ENCODE measurements at regions not wholly inside any gene's neighbourhood (a gene's known extent, or its start where the extent isn't known, plus 50 kb on each side); places are given as distances from the start of the nearest gene placed in this dataset.

- ChIA-PET POLR2A (no interaction called here), CTCF (no interaction called here)
- H3K79me2 ChIP-seq (ENCODE audit: insufficient read depth): no peaks in the 10 kb centered on the region
- TF ChIP-seq ELF1 (IDR thresholded peaks at IDR 0.05) (no peak), EZH2phosphoT487 (IDR thresholded peaks at IDR 0.05; ENCODE audit: borderline replicate concordance, low read depth) (no peak), FOSL2 (IDR thresholded peaks at IDR 0.05; ENCODE audit: borderline replicate concordance, low read depth) (no peak), USF2 (IDR thresholded peaks at IDR 0.05; ENCODE audit: borderline replicate concordance, low read depth, low read length) (no peak), YY1 (IDR thresholded peaks at IDR 0.05; ENCODE audit: low read depth) (no peak), IRF3 (IDR thresholded peaks at IDR 0.05; ENCODE audit: low read depth, low read length) (no peak), RXRA (IDR thresholded peaks at IDR 0.05; ENCODE audit: borderline replicate concordance, low read depth) (no peak), GABPA (IDR thresholded peaks at IDR 0.05; ENCODE audit: low read depth) (no peak)
- H3K27me3 ChIP-seq (ENCODE audit: insufficient read depth): no peaks in the 10 kb centered on the region
- H3K9ac ChIP-seq: no peak overlapping the region
- no peaks in the 10 kb centered on the region for H3K36me3 ChIP-seq (replicated peaks in 1 of 2; ENCODE audit: control insufficient read depth in 1 of 2, insufficient read depth in 2 of 2, low read length in 1 of 2)
- H3K4me3 ChIP-seq (ENCODE audit: low read depth in 2 of 2, low read length in 1 of 2): no peak overlapping the region
- peaks cover 0 to 18% of the 10 kb centered on the region in 2 experiments; a peak in 2 of 4 replicates for H3K4me1 ChIP-seq (ENCODE audit: control insufficient read depth in 1 of 2, insufficient read depth in 2 of 2, low read depth in 1 of 2, low read length in 1 of 2)
- H3K9me3 ChIP-seq: no peaks in the 10 kb centered on the region
- DNase-seq: no peak
- no peaks in the 10 kb centered on the region for H3K9me2 ChIP-seq
- no peak overlapping the region for H2AFZ ChIP-seq (ENCODE audit: low read depth)
- H4K20me1 ChIP-seq (ENCODE audit: insufficient read depth): no peaks in the 10 kb centered on the region
- H3F3A ChIP-seq (replicated peaks; ENCODE audit: insufficient read depth): no peaks in the 10 kb centered on the region
- WGBS (ENCODE audit: low lambda C conversion rate): 93% methylated on average over 5 of the region's 5 CpGs
- H3K27ac ChIP-seq (ENCODE audit: low read depth in 2 of 2, low read length in 1 of 2): no peak overlapping the region
- no peak overlapping the region for H3K4me2 ChIP-seq
Measured at GRCh38 chr2:223199531-223200515, 147.8 kb downstream of the KCNE4 start.

- no peak for DNase-seq
- TF ChIP-seq CHD2 (IDR thresholded peaks at IDR 0.05; ENCODE audit: low read length, partially characterized antibody) (no peak), FOXJ3 (CRISPR knock-in tag; IDR thresholded peaks at IDR 0.05) (no peak), NRF1 (IDR thresholded peaks at IDR 0.05; ENCODE audit: low read depth, low read length) (no peak), TAF1 (IDR thresholded peaks at IDR 0.05; ENCODE audit: borderline replicate concordance, low read depth, low read length) (no peak), MAX (IDR thresholded peaks at IDR 0.05; ENCODE audit: low read depth) (0 out of 2 replicates have a peak, but pooled peaks have one; percentile 18), JUND (IDR thresholded peaks at IDR 0.05) (0 out of 2 replicates have a peak, but pooled peaks have one; percentile 29), TCF12 (IDR thresholded peaks at IDR 0.05) (no peak; the same call in 1 of the 2 replicates), PBX3 (IDR thresholded peaks at IDR 0.05) (peak; percentile 73), FOSL2 (IDR thresholded peaks at IDR 0.05; ENCODE audit: borderline replicate concordance, low read depth) (peak; percentile 50; the same call in 1 of the 2 replicates)
- H3K27me3 ChIP-seq (ENCODE audit: insufficient read depth): no peaks in the 10 kb centered on the region
- no peaks in the 10 kb centered on the region for H3K9me2 ChIP-seq
- H3K36me3 ChIP-seq (replicated peaks in 1 of 2; ENCODE audit: control insufficient read depth in 1 of 2, insufficient read depth in 2 of 2, low read length in 1 of 2): no peaks in the 10 kb centered on the region
- POLR2A ChIA-PET: no interaction called here
- peaks cover 0 to 13% of the 10 kb centered on the region in 2 experiments; a peak in 2 of 4 replicates for H3K4me1 ChIP-seq (ENCODE audit: control insufficient read depth in 1 of 2, insufficient read depth in 2 of 2, low read depth in 1 of 2, low read length in 1 of 2)
- H4K20me1 ChIP-seq (ENCODE audit: insufficient read depth): no peaks in the 10 kb centered on the region
- H3K9me3 ChIP-seq: no peaks in the 10 kb centered on the region
- CTCF ChIA-PET: no interaction called here
- 65% methylated on average over 4 of the region's 4 CpGs for WGBS (ENCODE audit: low lambda C conversion rate)
- H3K79me2 ChIP-seq (ENCODE audit: insufficient read depth): no peaks in the 10 kb centered on the region
- H3K9ac ChIP-seq: peak overlapping the region; percentile 8; the same call in 1 of the 2 replicates
- H3K27ac ChIP-seq (ENCODE audit: low read depth in 2 of 2, low read length in 1 of 2): peak overlapping the region; percentile 34 to 43; a peak in 3 of 4 replicates
- no peak overlapping the region for H3K4me3 ChIP-seq (ENCODE audit: low read depth in 2 of 2, low read length in 1 of 2)
- H3F3A ChIP-seq (replicated peaks; ENCODE audit: insufficient read depth): no peaks in the 10 kb centered on the region
- H2AFZ ChIP-seq (ENCODE audit: low read depth): no peak overlapping the region
- peak overlapping the region; percentile 27 for H3K4me2 ChIP-seq
Measured at GRCh38 chr2:223203971-223204929, 152.3 kb downstream of the KCNE4 start.

All from SK-N-SH (cell line).